GM23338 (cell line): ENCODE measurements at regions not wholly inside any gene's neighbourhood (a gene's known extent, or its start where the extent isn't known, plus 50 kb on each side); places are given as distances from the start of the nearest gene placed in this dataset.

ENCODE experiments used
- ATAC-seq: fragments of 200-7000 bp; cut with Tn5 transposase; 3 replicates; pipeline ENCODE4 v1.9.1; 2020
- DNase-seq: peaks from one replicate; pipeline ENCODE4 v3.0.0-alpha.2; 2015; ENCODE audit warnings: low spot score
- H2AFZ ChIP-seq: fragments of 200-600 bp; sonication (generic); 2 replicates; pipeline ENCODE4 v1.8.0; 2016; ENCODE audit warnings: antibody characterized with exemption, mild to moderate bottlenecking, moderate library complexity
- H3F3A ChIP-seq: fragments of 200-600 bp; sonication (generic); replicated peaks from 2 replicates; pipeline ENCODE4 v1.8.0; 2017; ENCODE audit warnings: antibody characterized with exemption, mixed run types, low read depth
- H3K27ac ChIP-seq: fragments of 200-600 bp; sonication (generic); 2 replicates; pipeline ENCODE4 v1.6.1; 2016; ENCODE audit warnings: low read depth
- H3K27me3 ChIP-seq: fragments of 200-600 bp; sonication (generic); 2 replicates; pipeline ENCODE4 v1.8.0; 2016; ENCODE audit warnings: mild to moderate bottlenecking, mixed run types, moderate library complexity; ENCODE audit not compliant: insufficient read depth
- H3K36me3 ChIP-seq: fragments of 200-600 bp; sonication (generic); 2 replicates; pipeline ENCODE4 v1.8.0; 2016; ENCODE audit warnings: mild to moderate bottlenecking; ENCODE audit not compliant: insufficient read depth
- H3K4me1 ChIP-seq: fragments of 200-600 bp; sonication (generic); 2 replicates; pipeline ENCODE4 v1.8.0; 2016; ENCODE audit warnings: mild to moderate bottlenecking, moderate library complexity; ENCODE audit not compliant: insufficient read depth
- H3K4me2 ChIP-seq: fragments of 200-600 bp; sonication (generic); 2 replicates; pipeline ENCODE4 v1.7.1; 2017; ENCODE audit warnings: mixed run types
- H3K4me3 ChIP-seq: fragments of 200-600 bp; sonication (generic); 2 replicates; pipeline ENCODE4 v1.6.1; 2016; ENCODE audit warnings: mixed run types
- H3K79me2 ChIP-seq: fragments of 200-600 bp; sonication (generic); replicated peaks from 2 replicates; pipeline ENCODE4 v1.8.0; 2017; ENCODE audit warnings: mild to moderate bottlenecking; ENCODE audit not compliant: insufficient read depth
- H3K9me2 ChIP-seq: fragments of 200-600 bp; sonication (generic); 2 replicates; pipeline ENCODE4 v1.8.0; 2017; ENCODE audit not compliant: insufficient read depth
- H4K20me1 ChIP-seq: fragments of 200-600 bp; sonication (generic); replicated peaks from 2 replicates; pipeline ENCODE4 v1.8.0; 2017; ENCODE audit warnings: mild to moderate bottlenecking; ENCODE audit not compliant: insufficient read depth
- H3K27ac Mint-ChIP-seq: 2 replicates; pipeline ENCODE4 v1.8.0; 2020; ENCODE audit warnings: inconsistent platforms, mild to moderate bottlenecking, moderate library complexity, mixed read lengths
- H3K27me3 Mint-ChIP-seq: 3 replicates; pipeline ENCODE4 v1.8.0; 2022; ENCODE audit warnings: low read depth, mild to moderate bottlenecking, moderate library complexity, mixed read lengths, inconsistent platforms; ENCODE audit not compliant: insufficient read depth, poor library complexity
- H3K36me3 Mint-ChIP-seq: 3 replicates; pipeline ENCODE4 v1.8.0; 2021; ENCODE audit warnings: low read depth, mild to moderate bottlenecking, inconsistent platforms, moderate library complexity, mixed read lengths
- H3K4me1 Mint-ChIP-seq: 3 replicates; pipeline ENCODE4 v1.8.0; 2020; ENCODE audit warnings: mild to moderate bottlenecking, inconsistent platforms, mixed read lengths
- H3K4me3 Mint-ChIP-seq: 3 replicates; pipeline ENCODE4 v1.8.0; 2021; ENCODE audit warnings: moderate library complexity, mild to moderate bottlenecking, inconsistent platforms, mixed read lengths
- H3K9me3 Mint-ChIP-seq: 3 replicates; pipeline ENCODE4 v1.8.0; 2020; ENCODE audit warnings: moderate library complexity, mild to moderate bottlenecking, inconsistent platforms, mixed read lengths
- CREB1 ChIP-seq: fragments of 250-450 bp; sonication (Bioruptor Pico); IDR thresholded peaks from 2 replicates; pipeline ENCODE4 v1.5.0; 2020; ENCODE audit warnings: low read depth, mild to moderate bottlenecking, moderate library complexity
- EZH2 ChIP-seq: fragments of 200-600 bp; sonication (generic); IDR thresholded peaks from one replicate; pipeline ENCODE4 v1.8.0; 2017; ENCODE audit warnings: antibody characterized with exemption, mild to moderate bottlenecking, low read depth; ENCODE audit not compliant: unreplicated experiment
- EZH2phosphoT487 ChIP-seq: fragments of 200-600 bp; sonication (generic); IDR thresholded peaks from one replicate; pipeline ENCODE4 v1.8.1; 2018; ENCODE audit warnings: antibody characterized with exemption; ENCODE audit not compliant: unreplicated experiment
- NANOG ChIP-seq: IDR thresholded peaks from 2 replicates; pipeline ENCODE4 v1.6.1; 2016; ENCODE audit warnings: antibody characterized with exemption, borderline replicate concordance
- POLR2AphosphoS5 ChIP-seq: IDR thresholded peaks from 2 replicates; pipeline ENCODE4 v1.6.1; 2016; ENCODE audit warnings: antibody characterized with exemption, low read depth
- STAT1 ChIP-seq: IDR thresholded peaks from one replicate; pipeline ENCODE4 v1.6.1; 2016; ENCODE audit warnings: antibody characterized with exemption; ENCODE audit not compliant: unreplicated experiment
- ZNF114 ChIP-seq: fragments of 250-450 bp; sonication (Bioruptor Pico); IDR thresholded peaks from 2 replicates; pipeline ENCODE4 v1.5.0; 2020; ENCODE audit warnings: mild to moderate bottlenecking, moderate library complexity
- ZNF331 ChIP-seq: fragments of 250-450 bp; sonication (Bioruptor Pico); IDR thresholded peaks from 2 replicates; pipeline ENCODE4 v1.5.0; 2020; ENCODE audit warnings: low read depth, mild to moderate bottlenecking, moderate library complexity
- TF ChIP-seq, protein P1 (sequence below): IDR thresholded peaks from 2 replicates; pipeline ENCODE4 v1.6.1; 2016; ENCODE audit warnings: antibody characterized with exemption
- TF ChIP-seq, protein P2 (sequence below): IDR thresholded peaks from one replicate; pipeline ENCODE4 v1.6.1; 2018; ENCODE audit warnings: antibody characterized with exemption; ENCODE audit not compliant: unreplicated experiment
- TF ChIP-seq, protein P3 (sequence below), 2 experiments: fragments of 200-600 bp in 1 of 2; sonication (generic) in 1 of 2; conservative IDR thresholded peaks; 2 replicates each; pipeline versions ENCODE4 v1.5.1 to v1.6.1; 2016 to 2017; ENCODE audit warnings: antibody characterized with exemption in 2 of 2, low read depth in 2 of 2, mild to moderate bottlenecking in 2 of 2, moderate library complexity in 1 of 2

DNA sequence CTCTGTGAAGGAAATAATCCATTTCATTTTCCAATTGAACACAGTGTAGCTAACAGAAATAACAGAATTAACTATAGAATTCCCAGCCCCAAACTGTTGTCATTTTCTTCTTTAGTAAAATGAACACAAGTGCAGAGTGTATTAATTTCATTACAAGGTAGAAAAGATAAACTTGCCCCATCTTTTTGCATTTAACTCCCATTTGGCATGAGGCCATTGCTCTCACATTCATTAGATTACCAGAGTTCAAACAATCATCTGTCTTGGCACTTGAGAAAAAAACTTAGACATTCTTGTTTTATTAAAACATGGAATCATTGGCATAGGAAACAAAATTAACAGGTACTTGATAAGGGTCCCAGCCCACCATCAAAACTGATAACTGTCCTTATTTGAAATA lies 821.5 kb upstream of the C9orf72 start:
- no peak overlapping the region for H3K27ac Mint-ChIP-seq
- Histone ChIP-seq H3K4me3 (no peak overlapping the region), H3K9me2 (0 out of 2 replicates have a peak, but pooled peaks cover 3% of the 10 kb centered on the region)

DNA sequence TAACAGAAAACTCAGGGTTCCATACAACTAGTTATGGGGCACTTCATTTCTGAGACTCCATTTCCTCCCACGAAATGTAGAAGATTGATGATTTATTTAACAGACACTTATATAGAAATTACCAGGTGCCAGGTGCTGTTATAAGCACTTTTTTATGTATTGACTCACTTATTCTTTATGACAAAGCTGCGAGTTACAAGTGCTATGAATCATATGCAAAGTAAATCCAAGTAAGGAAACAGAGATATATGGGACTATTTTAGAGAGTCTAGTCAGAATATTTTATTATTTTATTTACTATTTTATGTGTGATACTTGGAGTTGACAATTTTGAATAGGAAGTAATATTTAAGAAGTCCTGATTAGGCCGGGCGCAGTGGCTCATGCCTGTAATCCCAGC lies 822.8 kb upstream of the C9orf72 start:
- Histone ChIP-seq H4K20me1 (no peaks in the 10 kb centered on the region), H2AFZ (no peak overlapping the region), H3K27ac (no peak overlapping the region), H3K4me1 (no peaks in the 10 kb centered on the region), H3K4me3 (no peak overlapping the region), H3K79me2 (no peaks in the 10 kb centered on the region), H3K27me3 (no peaks in the 10 kb centered on the region), H3K36me3 (no peaks in the 10 kb centered on the region), H3K4me2 (no peak overlapping the region), H3F3A (no peaks in the 10 kb centered on the region), H3K9me2 (0 out of 2 replicates have a peak, but pooled peaks cover 3% of the 10 kb centered on the region)
- H3K9me3 Mint-ChIP-seq: peaks cover 2% of the 10 kb centered on the region; the same call in 1 of the 3 replicates
- DNase-seq (no peak), ATAC-seq (no peak)
- no peaks in the 10 kb centered on the region; the same call in 2 of the 3 replicates for H3K36me3 Mint-ChIP-seq
- no peaks in the 10 kb centered on the region for H3K27me3 Mint-ChIP-seq
- no peak overlapping the region for H3K4me3 Mint-ChIP-seq
- no peaks in the 10 kb centered on the region for H3K4me1 Mint-ChIP-seq
- H3K27ac Mint-ChIP-seq: no peak overlapping the region
- TF ChIP-seq EZH2phosphoT487: no peak
- TF ChIP-seq STAT1: no peak
- TF ChIP-seq, protein P1, sequence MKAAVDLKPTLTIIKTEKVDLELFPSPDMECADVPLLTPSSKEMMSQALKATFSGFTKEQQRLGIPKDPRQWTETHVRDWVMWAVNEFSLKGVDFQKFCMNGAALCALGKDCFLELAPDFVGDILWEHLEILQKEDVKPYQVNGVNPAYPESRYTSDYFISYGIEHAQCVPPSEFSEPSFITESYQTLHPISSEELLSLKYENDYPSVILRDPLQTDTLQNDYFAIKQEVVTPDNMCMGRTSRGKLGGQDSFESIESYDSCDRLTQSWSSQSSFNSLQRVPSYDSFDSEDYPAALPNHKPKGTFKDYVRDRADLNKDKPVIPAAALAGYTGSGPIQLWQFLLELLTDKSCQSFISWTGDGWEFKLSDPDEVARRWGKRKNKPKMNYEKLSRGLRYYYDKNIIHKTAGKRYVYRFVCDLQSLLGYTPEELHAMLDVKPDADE: no peak
- TF ChIP-seq, protein P2, sequence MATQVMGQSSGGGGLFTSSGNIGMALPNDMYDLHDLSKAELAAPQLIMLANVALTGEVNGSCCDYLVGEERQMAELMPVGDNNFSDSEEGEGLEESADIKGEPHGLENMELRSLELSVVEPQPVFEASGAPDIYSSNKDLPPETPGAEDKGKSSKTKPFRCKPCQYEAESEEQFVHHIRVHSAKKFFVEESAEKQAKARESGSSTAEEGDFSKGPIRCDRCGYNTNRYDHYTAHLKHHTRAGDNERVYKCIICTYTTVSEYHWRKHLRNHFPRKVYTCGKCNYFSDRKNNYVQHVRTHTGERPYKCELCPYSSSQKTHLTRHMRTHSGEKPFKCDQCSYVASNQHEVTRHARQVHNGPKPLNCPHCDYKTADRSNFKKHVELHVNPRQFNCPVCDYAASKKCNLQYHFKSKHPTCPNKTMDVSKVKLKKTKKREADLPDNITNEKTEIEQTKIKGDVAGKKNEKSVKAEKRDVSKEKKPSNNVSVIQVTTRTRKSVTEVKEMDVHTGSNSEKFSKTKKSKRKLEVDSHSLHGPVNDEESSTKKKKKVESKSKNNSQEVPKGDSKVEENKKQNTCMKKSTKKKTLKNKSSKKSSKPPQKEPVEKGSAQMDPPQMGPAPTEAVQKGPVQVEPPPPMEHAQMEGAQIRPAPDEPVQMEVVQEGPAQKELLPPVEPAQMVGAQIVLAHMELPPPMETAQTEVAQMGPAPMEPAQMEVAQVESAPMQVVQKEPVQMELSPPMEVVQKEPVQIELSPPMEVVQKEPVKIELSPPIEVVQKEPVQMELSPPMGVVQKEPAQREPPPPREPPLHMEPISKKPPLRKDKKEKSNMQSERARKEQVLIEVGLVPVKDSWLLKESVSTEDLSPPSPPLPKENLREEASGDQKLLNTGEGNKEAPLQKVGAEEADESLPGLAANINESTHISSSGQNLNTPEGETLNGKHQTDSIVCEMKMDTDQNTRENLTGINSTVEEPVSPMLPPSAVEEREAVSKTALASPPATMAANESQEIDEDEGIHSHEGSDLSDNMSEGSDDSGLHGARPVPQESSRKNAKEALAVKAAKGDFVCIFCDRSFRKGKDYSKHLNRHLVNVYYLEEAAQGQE: no peak
- TF ChIP-seq CREB1 (CRISPR knock-in tag): no peak
- TF ChIP-seq ZNF114 (CRISPR knock-in tag): no peak
- no peak for TF ChIP-seq NANOG
- TF ChIP-seq, protein P3, sequence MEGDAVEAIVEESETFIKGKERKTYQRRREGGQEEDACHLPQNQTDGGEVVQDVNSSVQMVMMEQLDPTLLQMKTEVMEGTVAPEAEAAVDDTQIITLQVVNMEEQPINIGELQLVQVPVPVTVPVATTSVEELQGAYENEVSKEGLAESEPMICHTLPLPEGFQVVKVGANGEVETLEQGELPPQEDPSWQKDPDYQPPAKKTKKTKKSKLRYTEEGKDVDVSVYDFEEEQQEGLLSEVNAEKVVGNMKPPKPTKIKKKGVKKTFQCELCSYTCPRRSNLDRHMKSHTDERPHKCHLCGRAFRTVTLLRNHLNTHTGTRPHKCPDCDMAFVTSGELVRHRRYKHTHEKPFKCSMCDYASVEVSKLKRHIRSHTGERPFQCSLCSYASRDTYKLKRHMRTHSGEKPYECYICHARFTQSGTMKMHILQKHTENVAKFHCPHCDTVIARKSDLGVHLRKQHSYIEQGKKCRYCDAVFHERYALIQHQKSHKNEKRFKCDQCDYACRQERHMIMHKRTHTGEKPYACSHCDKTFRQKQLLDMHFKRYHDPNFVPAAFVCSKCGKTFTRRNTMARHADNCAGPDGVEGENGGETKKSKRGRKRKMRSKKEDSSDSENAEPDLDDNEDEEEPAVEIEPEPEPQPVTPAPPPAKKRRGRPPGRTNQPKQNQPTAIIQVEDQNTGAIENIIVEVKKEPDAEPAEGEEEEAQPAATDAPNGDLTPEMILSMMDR (conservative IDR thresholded peaks at IDR 0.05; ENCODE audit: low read depth in 2 of 2): no peak
- TF ChIP-seq POLR2AphosphoS5: no peak
- no peak for TF ChIP-seq EZH2

More for the DNA sequence above, 821.5 kb upstream of the C9orf72 start:
- Mint-ChIP-seq H3K27me3 (no peaks in the 10 kb centered on the region), H3K4me1 (peaks cover 4% of the 10 kb centered on the region; the same call in 2 of the 3 replicates), H3K9me3 (peaks cover 2% of the 10 kb centered on the region; the same call in 1 of the 3 replicates), H3K4me3 (no peak overlapping the region), H3K36me3 (no peaks in the 10 kb centered on the region; the same call in 2 of the 3 replicates)
- Histone ChIP-seq H3K27me3 (no peaks in the 10 kb centered on the region), H3F3A (no peaks in the 10 kb centered on the region), H3K4me1 (no peaks in the 10 kb centered on the region), H4K20me1 (no peaks in the 10 kb centered on the region), H3K36me3 (no peaks in the 10 kb centered on the region), H3K79me2 (no peaks in the 10 kb centered on the region), H2AFZ (no peak overlapping the region), H3K4me2 (no peak overlapping the region), H3K27ac (no peak overlapping the region)
- ATAC-seq: no peak
- no peak for DNase-seq
- TF ChIP-seq STAT1 (no peak), NANOG (no peak), ZNF331 (CRISPR knock-in tag) (no peak), CREB1 (CRISPR knock-in tag) (no peak)
